Nephron (organoid): ENCODE measurements at regions not wholly inside any gene's neighbourhood (a gene's known extent, or its start where the extent isn't known, plus 50 kb on each side); places are given as distances from the start of the nearest gene placed in this dataset.

Source experiments
- H3K27ac Mint-ChIP-seq, 3 experiments: 2 replicates each; pipeline ENCODE4 v1.8.0; 2020; ENCODE audit warnings: mixed read lengths in 3 of 3, mild to moderate bottlenecking in 2 of 3, moderate library complexity in 1 of 3
- H3K27me3 Mint-ChIP-seq: 2 replicates; pipeline ENCODE4 v1.8.0; 2021; ENCODE audit warnings: low read depth, mild to moderate bottlenecking, moderate library complexity, mixed read lengths
- H3K36me3 Mint-ChIP-seq: 2 replicates; pipeline ENCODE4 v1.8.0; 2020; ENCODE audit warnings: low read depth, mixed read lengths
- H3K4me1 Mint-ChIP-seq: 2 replicates; pipeline ENCODE4 v1.8.0; 2020; ENCODE audit warnings: mixed read lengths
- H3K4me3 Mint-ChIP-seq, 3 experiments: 2 replicates each; pipeline ENCODE4 v1.8.0; 2020; ENCODE audit warnings: mild to moderate bottlenecking in 3 of 3, mixed read lengths in 3 of 3, moderate library complexity in 2 of 3
- H3K9me3 Mint-ChIP-seq: 2 replicates; pipeline ENCODE4 v1.8.0; 2020; ENCODE audit warnings: mixed read lengths
- TF ChIP-seq, protein P1 (sequence below), 3 experiments: fragments of 200-600 bp; sonication (generic); IDR thresholded peaks; one replicate each; pipeline ENCODE4 v1.5.0; 2021; ENCODE audit warnings: antibody characterized with exemption in 3 of 3; ENCODE audit not compliant: unreplicated experiment in 3 of 3

DNA sequence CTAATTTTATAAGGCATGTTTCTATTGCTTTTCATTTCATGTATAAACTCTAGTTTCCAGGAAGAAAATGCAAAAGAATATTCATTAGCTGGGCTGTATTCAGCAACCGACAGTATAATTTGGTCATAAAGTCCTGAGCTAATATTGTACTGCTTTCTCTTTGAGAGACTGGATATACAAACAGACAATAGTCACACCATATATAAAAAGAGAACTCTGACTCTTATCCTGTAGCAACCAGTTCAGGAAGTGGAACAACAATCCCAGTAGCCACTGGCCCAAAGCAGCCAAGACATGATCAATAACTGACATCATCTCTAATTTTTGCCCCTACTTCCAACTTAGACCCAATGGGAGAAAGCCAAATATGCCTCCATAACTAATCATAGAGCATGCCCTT is 160.8 kb downstream of the FSIP2 start:
- Mint-ChIP-seq H3K27ac (no peak overlapping the region), H3K27me3 (no peaks in the 10 kb centered on the region), H3K9me3 (no peaks in the 10 kb centered on the region), H3K36me3 (no peaks in the 10 kb centered on the region), H3K4me1 (no peaks in the 10 kb centered on the region), H3K4me3 (no peak overlapping the region)
- TF ChIP-seq, protein P1, sequence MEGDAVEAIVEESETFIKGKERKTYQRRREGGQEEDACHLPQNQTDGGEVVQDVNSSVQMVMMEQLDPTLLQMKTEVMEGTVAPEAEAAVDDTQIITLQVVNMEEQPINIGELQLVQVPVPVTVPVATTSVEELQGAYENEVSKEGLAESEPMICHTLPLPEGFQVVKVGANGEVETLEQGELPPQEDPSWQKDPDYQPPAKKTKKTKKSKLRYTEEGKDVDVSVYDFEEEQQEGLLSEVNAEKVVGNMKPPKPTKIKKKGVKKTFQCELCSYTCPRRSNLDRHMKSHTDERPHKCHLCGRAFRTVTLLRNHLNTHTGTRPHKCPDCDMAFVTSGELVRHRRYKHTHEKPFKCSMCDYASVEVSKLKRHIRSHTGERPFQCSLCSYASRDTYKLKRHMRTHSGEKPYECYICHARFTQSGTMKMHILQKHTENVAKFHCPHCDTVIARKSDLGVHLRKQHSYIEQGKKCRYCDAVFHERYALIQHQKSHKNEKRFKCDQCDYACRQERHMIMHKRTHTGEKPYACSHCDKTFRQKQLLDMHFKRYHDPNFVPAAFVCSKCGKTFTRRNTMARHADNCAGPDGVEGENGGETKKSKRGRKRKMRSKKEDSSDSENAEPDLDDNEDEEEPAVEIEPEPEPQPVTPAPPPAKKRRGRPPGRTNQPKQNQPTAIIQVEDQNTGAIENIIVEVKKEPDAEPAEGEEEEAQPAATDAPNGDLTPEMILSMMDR (IDR thresholded peaks at IDR 0.05; ENCODE audit: unreplicated experiment in 3 of 3) = no peak

DNA sequence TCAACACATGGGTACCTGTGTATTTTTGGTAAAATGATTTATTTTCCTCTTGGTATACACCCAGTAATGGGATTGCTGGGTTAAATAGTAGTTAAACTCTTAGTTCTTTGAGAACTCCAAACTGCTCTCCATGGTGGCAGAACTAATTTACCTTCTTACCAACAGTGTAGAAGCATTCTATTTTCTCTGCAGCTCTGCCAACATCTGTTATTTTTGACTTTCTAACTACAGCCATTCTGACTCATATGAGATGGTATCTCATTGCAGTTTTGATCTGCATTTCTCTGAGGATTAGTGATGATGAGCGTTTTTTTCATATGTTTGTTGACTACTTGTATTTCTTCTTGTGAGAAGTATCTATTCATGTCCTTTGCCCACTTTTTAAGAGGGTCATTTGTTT is 180.6 kb downstream of the FSIP2 start:
- Mint-ChIP-seq H3K27ac (no peak overlapping the region), H3K4me3 (no peak overlapping the region), H3K36me3 (no peaks in the 10 kb centered on the region), H3K4me1 (no peaks in the 10 kb centered on the region), H3K9me3 (no peaks in the 10 kb centered on the region), H3K27me3 (no peaks in the 10 kb centered on the region)
- TF ChIP-seq, protein P1 (IDR thresholded peaks at IDR 0.05; ENCODE audit: unreplicated experiment in 3 of 3) = no peak

DNA sequence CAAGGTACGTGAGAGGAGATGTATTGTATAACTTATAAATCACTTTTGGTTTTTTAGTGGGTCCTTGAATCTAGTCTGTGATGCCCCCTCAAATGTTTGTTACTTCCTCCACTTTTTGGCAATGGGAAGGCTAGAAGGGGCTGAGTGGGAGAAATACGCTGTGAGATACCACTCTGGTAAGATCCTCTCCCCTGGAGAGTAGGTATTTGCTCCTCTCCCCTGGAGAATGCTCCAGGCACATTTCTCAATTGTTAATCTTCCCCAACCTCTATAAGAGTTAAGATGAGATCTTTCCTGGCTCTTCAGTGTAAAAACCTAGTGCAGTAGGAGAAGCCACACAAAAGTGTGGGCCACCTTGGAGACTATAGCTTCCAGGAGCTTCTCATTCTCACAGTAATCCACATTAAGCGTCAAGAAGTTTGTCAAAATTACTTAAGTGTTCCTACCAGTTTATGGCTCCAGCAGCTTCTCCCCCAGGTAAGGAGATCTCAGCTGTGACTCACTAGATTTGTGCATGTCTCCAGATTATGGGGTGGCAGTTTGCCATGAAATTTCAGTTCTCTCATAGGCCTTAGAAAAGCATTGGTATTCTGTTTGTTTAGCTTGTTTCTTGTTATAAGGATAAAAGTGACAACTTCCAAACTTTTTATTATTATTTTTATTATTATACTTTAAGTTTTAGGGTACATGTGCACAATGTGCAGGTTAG is 182.6 kb downstream of the FSIP2 start:
- Mint-ChIP-seq H3K4me3 (no peak overlapping the region), H3K4me1 (no peaks in the 10 kb centered on the region), H3K9me3 (no peaks in the 10 kb centered on the region), H3K27me3 (no peaks in the 10 kb centered on the region), H3K27ac (no peak overlapping the region), H3K36me3 (no peaks in the 10 kb centered on the region)
- TF ChIP-seq, protein P1 (IDR thresholded peaks at IDR 0.05; ENCODE audit: unreplicated experiment in 3 of 3) = no peak

DNA sequence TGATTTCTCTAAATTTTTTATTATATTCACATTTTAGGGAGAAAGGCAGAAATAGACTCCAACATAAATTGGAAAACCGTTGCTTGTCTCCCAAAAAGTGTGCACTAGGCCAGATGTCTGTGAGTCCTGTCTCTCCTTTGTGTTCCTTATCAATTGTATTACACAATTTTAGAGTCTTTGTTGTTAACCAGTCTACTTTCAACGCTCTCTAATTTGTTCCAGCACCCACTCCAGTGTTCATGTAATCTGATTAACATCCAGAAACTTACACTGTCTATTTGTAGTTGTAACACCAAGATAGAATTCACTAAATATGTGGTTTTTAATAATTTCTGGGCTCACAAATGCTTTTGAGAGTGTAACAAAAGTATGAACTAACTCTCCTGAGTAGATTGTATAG is 195.6 kb downstream of the FSIP2 start:
- H3K4me1 Mint-ChIP-seq = no peaks in the 10 kb centered on the region
- TF ChIP-seq, protein P1 (IDR thresholded peaks at IDR 0.05; ENCODE audit: unreplicated experiment in 3 of 3) = no peak
- H3K27ac Mint-ChIP-seq = no peak overlapping the region
- no peak overlapping the region for H3K4me3 Mint-ChIP-seq
- H3K9me3 Mint-ChIP-seq = no peaks in the 10 kb centered on the region
- H3K36me3 Mint-ChIP-seq = no peaks in the 10 kb centered on the region
- H3K27me3 Mint-ChIP-seq = no peaks in the 10 kb centered on the region

DNA sequence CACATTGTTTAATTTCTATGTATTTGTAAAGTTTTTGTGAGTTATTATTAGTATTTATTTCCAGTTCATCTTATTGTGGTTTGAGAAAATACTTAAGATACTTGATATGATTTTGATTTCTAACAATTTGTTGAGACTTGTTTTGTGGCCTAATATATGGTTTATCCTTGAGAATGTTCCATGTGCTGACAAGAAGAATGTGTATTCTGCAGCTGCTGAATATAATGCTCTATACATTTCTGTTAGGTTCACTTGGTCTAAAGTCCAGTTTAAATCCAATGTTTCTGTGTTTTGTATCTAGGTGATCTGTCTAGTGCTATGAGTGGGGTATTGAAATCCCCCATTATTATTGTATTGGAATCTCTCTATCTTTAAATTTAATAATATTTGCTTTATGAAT is 201.3 kb downstream of the FSIP2 start:
- H3K27me3 Mint-ChIP-seq = no peaks in the 10 kb centered on the region
- TF ChIP-seq, protein P1 (IDR thresholded peaks at IDR 0.05; ENCODE audit: unreplicated experiment in 3 of 3) = no peak
- H3K9me3 Mint-ChIP-seq = peaks cover 2% of the 10 kb centered on the region
- H3K27ac Mint-ChIP-seq = no peak overlapping the region
- no peak overlapping the region for H3K4me3 Mint-ChIP-seq
- H3K4me1 Mint-ChIP-seq = no peaks in the 10 kb centered on the region
- no peaks in the 10 kb centered on the region for H3K36me3 Mint-ChIP-seq

DNA sequence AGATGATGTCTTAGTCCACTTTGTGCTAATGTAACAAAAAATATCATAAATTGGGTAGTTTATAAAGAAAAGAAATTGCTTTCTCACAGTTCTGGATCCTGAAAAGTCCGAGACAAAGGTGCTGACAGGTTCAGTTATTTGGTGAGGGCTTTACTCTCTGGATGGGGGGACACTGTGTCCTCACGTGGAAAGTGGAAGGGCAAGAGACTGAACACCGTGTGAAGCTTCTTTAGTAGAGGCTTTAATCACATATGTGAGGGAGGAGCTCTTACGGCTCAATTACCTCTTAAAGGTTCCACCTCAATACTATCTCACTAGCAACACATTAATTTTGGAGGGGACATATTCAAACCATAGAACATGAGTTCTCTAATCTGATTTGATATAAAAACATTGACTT is 204.3 kb downstream of the FSIP2 start:
- Mint-ChIP-seq H3K4me1 (no peaks in the 10 kb centered on the region), H3K27me3 (no peaks in the 10 kb centered on the region), H3K4me3 (no peak overlapping the region), H3K36me3 (no peaks in the 10 kb centered on the region), H3K27ac (no peak overlapping the region), H3K9me3 (peaks cover 2% of the 10 kb centered on the region)
- TF ChIP-seq, protein P1 (IDR thresholded peaks at IDR 0.05; ENCODE audit: unreplicated experiment in 3 of 3) = no peak
